SK-N-SH (cell line): ENCODE measurements at regions not wholly inside any gene's neighbourhood (a gene's known extent, or its start where the extent isn't known, plus 50 kb on each side); places are given as distances from the start of the nearest gene placed in this dataset.

Experiments
- CTCF ChIP-seq: fragments of 200-600 bp; sonication (generic); IDR thresholded peaks from 2 replicates; pipeline ENCODE4 v1.6.1; 2017; ENCODE audit warnings: antibody characterized with exemption, mild to moderate bottlenecking, moderate library complexity
- EZH2phosphoT487 ChIP-seq: fragments of 200-600 bp; sonication (generic); IDR thresholded peaks from 2 replicates; pipeline ENCODE4 v1.6.1; 2017; ENCODE audit warnings: low read depth, mixed run types, mild to moderate bottlenecking, antibody characterized with exemption, moderate library complexity, borderline replicate concordance
- GABPA ChIP-seq: IDR thresholded peaks from 2 replicates; pipeline ENCODE4 v1.4.0; 2012; ENCODE audit warnings: low read depth, mild to moderate bottlenecking
- MAX ChIP-seq: IDR thresholded peaks from 2 replicates; pipeline ENCODE4 v1.4.0; 2012; ENCODE audit warnings: low read depth
- MXI1 ChIP-seq: IDR thresholded peaks from 2 replicates; pipeline ENCODE4 v1.6.1; 2012; ENCODE audit warnings: mild to moderate bottlenecking, low read depth, low read length, improper control_type of control experiment
- RAD21 ChIP-seq: IDR thresholded peaks from 2 replicates; pipeline ENCODE4 v1.6.1; 2012; ENCODE audit warnings: mild to moderate bottlenecking, low read length
- RFX5 ChIP-seq: IDR thresholded peaks from 2 replicates; pipeline ENCODE4 v1.6.1; 2012; ENCODE audit warnings: mild to moderate bottlenecking, improper control_type of control experiment, low read length
- TAF1 ChIP-seq: IDR thresholded peaks from 2 replicates; pipeline ENCODE4 v1.6.1; 2012; ENCODE audit warnings: low read depth, mild to moderate bottlenecking, low read length, moderate library complexity, borderline replicate concordance
- USF1 ChIP-seq: IDR thresholded peaks from 2 replicates; pipeline ENCODE4 v1.4.0; 2012; ENCODE audit warnings: low read depth, borderline replicate concordance
- YY1 ChIP-seq: IDR thresholded peaks from 2 replicates; pipeline ENCODE4 v1.4.0; 2012; ENCODE audit warnings: low read depth, mild to moderate bottlenecking
- ZBTB33 ChIP-seq: IDR thresholded peaks from 2 replicates; pipeline ENCODE4 v1.4.0; 2012; ENCODE audit warnings: low read depth, borderline replicate concordance

- TF ChIP-seq RFX5 (no peak), CTCF (no peak), ZBTB33 (no peak), YY1 (no peak), TAF1 (no peak), GABPA (no peak), MXI1 (no peak), MAX (no peak), USF1 (no peak), EZH2phosphoT487 (no peak), RAD21 (no peak)
Observed at GRCh38 chr12:124088217-124088907, 115.3 kb downstream of the ZNF664 start.
